ENCODE measurements at regions not wholly inside any gene's neighbourhood (a gene's known extent, or its start where the extent isn't known, plus 50 kb on each side); places are given as distances from the start of the nearest gene placed in this dataset.
"Not testable (repeated sequence)": the region's sequence is repeated elsewhere in the genome, so short reads cannot be mapped to it uniquely, and the experiment has no call there.

DNA sequence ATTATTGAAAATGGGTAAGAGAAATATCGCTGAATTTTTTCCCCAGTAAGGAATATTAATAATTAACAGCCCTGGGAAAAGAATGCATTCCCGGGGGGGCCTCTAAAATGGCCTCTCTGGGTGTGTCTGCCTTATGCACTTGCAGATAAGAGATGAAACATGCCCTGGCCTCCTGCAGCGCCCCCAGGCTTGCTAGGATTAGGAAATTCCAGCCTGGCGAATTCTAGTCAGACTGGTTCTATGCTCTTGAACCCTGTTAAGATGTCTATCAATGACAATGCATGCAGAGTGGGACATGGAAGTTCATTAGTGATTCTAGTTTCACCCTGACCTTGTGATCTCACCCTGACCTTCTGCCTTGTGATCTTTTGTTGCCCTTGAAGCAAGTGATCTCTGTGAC is 163.6 kb upstream of the CCNH start:
- H3K27ac ChIP-seq; DNase-seq (ENCODE audit: low read depth, low spot score): not testable (repeated sequence)

DNA sequence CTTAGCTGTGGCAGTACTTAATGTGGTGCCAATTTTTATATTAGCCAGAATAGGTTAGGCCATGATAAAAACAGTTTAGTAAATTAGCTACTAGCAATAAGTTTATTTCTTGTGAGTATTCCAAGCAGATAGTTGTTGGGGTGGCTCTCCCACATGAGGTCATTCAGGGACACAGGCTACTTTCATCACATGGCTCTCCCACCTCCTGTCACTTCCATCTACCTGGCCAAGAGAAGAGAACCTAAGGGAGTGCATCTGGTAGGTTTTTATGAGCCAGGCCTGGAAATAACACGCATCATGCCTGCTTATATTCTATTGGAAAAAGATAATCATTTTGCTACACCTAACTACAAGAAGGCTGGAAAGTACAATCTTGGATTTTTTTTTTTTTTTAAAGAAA is 161.4 kb upstream of the CCNH start:
- DNase-seq (ENCODE audit: low read depth, low spot score) = no peak
- H3K27ac ChIP-seq = no peak overlapping the region

DNA sequence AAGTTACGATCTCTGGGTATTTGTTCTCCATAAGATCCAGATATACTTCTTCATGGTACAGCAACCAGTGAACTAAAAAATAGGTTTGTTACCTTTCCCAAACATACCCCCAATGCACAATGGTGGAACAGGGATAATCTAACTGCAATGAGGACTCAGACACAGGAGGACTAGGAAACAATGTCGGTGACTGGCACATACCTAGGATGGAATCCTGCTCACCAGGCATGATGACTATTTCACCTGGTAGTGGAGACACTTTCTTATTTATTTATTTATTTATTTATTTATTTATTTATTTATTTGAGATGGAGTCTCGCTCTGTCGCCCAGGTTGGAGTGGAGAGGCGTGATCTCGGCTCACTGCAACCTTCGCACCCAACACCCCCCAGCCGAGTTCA is 159.9 kb upstream of the CCNH start:
- no peak for DNase-seq (ENCODE audit: low read depth, low spot score)

DNA sequence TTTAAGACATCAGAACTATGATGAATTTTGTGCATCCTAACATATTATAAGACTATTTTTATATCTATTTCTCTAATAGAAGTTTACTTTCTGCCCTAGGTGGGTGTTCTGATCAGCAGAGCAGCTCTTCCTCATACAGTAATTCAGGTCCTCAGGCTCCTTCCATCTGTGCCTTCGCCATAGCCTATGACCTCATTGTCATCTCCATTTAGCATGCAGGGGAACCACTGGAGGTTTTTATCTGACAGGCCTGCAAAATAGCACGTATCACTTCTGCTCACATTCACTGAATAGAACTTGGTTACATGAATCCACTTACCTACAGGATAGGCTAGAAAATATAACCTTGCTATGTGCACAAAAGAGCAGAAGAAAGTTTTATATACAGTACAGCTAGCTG is 159.4 kb upstream of the CCNH start:
- H3K27ac ChIP-seq = no peak overlapping the region

More for the DNA sequence above, 159.9 kb upstream of the CCNH start:
- no peak overlapping the region for H3K27ac ChIP-seq

DNA sequence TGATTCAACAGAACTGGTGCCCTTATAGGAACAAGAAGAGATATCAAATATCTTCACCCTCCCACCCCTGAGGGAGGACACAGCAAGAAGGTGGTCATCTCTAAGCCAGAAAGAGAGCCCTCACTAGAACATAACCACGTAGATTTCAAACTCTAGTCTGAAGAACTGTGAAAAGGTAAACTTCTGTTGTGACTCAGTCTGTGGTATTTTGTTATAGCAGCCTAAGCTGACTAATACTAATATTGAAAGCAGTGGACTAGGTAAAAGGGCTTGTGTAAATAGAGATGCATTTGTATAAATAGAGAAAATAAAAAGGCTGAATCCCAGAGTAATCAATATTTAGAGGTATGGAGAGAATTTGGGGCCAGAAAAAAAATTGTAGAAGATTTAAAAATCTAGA is 157.6 kb upstream of the CCNH start:
- H3K27ac ChIP-seq = no peak overlapping the region
- no peak for DNase-seq (ENCODE audit: low read depth, low spot score)

More for the DNA sequence above, 159.4 kb upstream of the CCNH start:
- DNase-seq (ENCODE audit: low read depth, low spot score) = no peak

DNA sequence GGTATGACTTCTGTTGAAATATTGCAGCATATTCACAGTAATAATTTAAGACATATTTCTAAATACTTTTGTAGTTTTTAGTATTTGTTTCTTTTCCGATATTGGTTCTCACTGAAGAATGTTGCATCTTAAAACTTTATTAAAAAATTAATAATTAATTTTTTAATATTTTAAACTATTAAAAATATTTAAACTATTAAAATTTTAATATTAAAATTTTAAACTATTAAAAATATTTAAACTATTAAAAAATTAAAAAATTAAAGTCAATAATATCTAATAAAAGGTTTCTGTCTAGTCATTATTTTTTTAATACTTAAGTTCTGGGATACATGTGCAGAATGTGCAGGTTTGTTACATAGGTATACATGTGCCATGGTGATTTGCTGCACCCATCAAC is 149.3 kb upstream of the CCNH start:
- DNase-seq (ENCODE audit: low read depth, low spot score) = no peak
- no peak overlapping the region for H3K27ac ChIP-seq

DNA sequence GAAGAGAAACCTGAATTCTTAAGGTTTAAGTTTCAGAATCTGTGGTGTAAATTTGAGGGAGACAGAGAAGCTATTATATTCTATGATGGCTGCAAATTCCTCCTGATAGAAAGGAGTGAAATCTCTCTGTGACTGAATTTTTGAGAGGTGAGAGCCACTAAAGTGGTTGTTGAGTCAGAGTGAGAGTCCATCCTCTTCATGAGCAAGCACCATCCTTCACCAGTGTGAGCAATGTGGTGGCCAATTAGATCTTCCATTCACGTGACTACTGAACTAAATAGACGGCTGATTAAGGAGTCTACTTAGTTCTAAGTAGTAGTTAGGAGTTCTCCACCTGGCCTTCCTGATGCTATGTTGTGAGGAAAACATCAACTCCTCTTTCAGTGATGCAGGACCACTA is 147.8 kb upstream of the CCNH start:
- no peak for DNase-seq (ENCODE audit: low read depth, low spot score)
- H3K27ac ChIP-seq = no peak overlapping the region

DNA sequence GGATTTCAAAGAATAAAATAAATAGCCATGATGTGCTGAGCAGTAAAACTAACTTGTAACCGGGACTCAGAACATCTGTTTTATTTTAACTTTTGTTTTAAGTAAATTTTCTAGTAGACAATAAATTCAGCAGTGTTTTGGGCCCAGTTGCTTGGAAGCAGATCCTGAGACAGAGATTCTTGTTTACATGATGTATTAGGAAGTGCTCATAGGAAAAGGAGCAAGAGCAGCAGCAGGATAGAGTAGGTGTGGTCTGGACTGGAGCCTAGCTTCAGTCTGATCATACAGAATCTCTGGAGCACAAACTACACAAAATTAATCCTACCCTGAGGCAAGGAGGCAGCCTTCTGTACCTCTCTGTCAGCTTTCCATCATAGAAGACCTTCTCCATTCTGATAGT is 139.2 kb upstream of the CCNH start:
- DNase-seq (ENCODE audit: low read depth, low spot score) = no peak
- no peak overlapping the region for H3K27ac ChIP-seq

DNA sequence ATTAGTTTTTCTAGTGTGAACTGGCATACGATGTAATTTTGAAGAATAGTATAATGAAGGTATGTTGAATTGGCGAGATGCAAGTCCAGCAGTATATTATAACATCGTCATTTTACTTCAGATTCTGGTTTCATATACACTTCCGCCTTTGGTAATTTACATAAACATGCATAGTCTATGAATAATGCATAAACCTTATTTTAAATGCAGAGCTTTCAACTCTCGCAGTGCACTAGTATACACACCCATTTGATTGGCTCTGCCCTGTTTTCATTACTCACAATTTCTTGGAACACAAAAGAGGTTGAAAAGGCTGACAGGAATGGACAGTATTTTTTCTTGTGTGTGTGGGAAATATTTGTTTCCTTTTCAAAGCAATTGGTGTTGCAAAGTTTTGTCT is 128.9 kb upstream of the CCNH start:
- H3K27ac ChIP-seq = no peak overlapping the region
- DNase-seq (ENCODE audit: low read depth, low spot score) = no peak

DNA sequence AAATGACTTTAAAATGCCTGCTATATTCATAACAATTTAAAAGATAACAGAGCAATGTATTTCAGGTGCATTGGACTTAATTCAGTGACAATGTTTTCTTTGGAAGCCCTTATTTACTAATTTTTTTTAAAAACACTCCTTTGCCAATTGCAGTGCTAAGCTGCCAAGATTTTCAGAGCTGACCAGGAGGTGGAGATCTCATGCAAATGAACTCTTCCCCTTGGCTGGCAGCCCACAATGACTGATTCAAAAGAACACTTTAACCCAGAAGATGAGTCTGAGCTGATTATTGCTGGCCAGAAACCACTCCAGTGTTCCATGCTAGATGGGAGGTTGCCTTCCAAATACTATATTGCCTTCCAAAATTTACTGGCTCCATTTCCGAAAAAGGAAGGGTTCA is 128.3 kb upstream of the CCNH start:
- DNase-seq (ENCODE audit: low read depth, low spot score) = peak; percentile 12
- no peak overlapping the region for H3K27ac ChIP-seq

DNA sequence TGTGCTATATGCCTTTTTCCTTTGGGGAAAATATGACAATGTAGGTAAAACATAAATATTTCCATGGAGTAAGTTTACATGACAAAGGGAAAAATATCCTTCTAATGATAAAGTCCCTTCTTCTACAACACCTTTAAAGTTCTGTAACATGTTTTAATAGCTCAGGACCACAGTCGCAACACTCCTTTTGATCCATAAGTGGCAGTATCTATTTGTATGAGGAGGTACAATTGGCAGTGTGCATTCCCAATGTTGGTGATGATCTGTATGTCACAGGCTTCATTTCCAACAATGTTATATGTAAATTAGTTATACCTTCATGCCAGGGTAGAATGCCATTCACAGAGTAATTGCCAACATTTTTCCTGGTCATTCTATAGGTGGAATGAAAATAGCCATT is 127.1 kb upstream of the CCNH start:
- DNase-seq (ENCODE audit: low read depth, low spot score) = no peak

DNA sequence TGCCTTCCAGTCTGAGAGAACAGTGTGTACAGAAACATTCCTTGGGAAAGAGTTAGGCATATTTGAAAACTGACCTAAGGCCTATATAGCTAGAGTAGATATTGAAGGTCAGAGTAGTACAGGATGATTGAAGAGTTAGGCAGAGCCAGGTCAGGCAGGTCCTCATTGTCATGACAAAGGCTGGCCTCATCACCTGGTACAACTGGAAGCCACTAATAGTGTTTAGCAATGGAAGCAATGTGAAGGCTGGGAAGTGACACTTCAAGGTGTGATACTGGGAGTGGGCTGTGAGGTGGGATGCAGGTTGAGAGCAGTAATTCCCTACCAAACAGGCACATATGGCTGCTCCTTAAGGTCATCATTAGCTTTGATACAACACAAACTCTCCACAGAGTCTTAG is 123.6 kb upstream of the CCNH start:
- no peak overlapping the region for H3K27ac ChIP-seq
- no peak for DNase-seq (ENCODE audit: low read depth, low spot score)

More for the DNA sequence above, 127.1 kb upstream of the CCNH start:
- no peak overlapping the region for H3K27ac ChIP-seq

DNA sequence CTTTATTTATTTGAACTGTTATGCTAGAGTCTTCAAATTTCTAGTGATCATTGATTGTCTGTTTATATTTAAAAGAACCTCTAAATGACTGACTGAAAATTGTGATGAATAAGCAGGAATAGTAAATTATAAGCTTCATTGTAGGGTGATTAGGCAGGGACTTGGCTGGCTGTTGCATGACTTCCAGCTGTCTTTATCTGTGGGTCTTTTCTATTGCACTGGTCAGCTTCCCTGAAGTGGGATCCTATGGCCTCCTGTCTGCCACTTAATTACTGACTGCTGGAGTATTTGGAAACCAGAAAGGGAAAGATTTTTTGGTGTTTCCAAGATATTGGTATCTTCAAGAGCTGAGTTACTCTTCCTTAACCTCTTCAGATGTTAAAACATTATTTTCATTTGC is 123.0 kb upstream of the CCNH start:
- DNase-seq (ENCODE audit: low read depth, low spot score) = no peak
- H3K27ac ChIP-seq = no peak overlapping the region

DNA sequence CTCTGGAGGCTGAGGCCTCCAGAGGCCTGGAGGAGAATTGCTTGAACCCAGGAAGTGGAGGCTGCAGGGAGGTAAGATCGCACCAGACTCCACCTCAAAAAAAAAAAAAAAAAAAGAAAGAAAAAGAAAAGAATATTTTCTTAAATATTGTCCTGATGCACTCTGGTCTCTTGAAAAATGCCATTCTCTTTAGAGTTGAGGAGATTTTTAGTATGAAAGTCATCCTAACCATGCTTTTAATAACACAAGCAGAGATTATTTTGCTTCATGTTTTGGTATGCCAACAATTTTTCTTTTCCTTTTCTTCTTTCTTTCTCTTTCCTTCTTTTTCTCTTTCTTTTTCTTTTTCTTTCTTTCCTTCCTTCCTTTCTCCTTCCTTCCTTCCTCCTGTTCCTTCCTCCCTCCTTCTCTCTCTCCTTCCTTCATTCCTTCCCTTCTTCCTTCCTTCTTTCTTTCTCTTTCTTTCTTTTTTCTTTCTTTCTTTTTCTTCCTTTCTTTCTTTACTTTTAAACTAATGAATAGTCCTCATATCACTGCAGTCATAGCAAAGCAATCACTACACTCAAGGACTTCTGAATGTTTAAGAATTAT is 116.9 kb upstream of the CCNH start:
- no peak overlapping the region for H3K27ac ChIP-seq
- no peak for DNase-seq (ENCODE audit: low read depth, low spot score)

DNA sequence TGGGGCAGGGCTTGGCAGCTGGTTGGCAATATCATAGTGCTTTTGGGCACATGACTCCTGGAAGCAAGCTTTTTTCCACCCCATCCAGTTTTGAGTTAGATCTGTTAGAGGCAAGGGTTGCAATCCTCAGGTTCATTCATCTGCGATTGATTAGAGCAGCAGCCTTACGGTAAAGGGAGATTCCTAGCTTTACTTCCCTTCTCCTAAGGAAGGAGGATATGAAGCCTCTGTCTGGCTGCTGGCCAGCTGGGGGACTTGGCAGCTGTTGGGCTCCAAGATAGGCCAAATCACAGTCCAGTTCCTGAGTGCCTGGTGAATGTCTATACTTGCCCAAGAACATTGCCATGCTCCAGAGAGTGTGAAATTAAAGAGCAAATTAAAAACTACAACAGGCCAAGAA is 113.4 kb upstream of the CCNH start:
- no peak for DNase-seq (ENCODE audit: low read depth, low spot score)
- H3K27ac ChIP-seq = no peak overlapping the region

DNA sequence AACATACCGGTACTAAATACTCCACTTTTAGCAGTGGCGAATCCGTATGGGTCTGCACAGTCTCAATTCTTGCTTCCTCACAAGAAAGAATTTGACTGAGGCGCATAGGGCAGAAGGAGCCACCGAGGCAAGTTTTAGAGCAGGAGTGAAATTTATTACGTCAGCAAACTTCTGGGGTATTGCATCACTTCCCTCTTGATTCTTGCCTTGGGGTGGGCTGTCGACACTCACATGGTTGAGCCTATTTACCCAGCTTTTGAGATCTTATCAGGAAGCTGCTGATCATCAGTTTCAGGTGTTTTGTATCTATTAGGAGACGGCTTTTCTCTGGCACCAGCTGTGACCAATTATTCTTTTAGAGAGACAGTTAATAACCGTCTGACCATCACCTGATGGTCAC is 111.5 kb upstream of the CCNH start:
- H3K27ac ChIP-seq = no peak overlapping the region
- no peak for DNase-seq (ENCODE audit: low read depth, low spot score)

DNA sequence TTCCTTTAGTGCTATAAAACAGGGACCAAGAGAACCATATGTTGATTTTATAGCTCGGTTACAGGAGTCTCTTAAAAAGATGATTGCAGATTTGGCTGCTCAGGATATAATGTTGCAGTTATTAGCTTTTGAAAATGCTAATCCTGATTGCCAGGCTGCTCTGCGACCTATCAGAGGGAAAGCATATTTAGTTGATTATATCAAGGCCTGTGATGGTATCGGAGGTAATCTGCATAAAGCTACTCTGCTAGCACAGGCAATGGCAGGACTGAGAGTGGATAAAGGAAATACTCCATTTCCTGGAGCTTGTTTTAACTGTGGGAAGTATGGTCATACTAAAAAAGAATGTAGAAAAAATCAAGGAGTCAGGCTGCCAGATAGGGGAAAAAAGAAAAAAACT is 99.0 kb upstream of the CCNH start:
- H3K27ac ChIP-seq; DNase-seq (ENCODE audit: low read depth, low spot score): not testable (repeated sequence)

DNA sequence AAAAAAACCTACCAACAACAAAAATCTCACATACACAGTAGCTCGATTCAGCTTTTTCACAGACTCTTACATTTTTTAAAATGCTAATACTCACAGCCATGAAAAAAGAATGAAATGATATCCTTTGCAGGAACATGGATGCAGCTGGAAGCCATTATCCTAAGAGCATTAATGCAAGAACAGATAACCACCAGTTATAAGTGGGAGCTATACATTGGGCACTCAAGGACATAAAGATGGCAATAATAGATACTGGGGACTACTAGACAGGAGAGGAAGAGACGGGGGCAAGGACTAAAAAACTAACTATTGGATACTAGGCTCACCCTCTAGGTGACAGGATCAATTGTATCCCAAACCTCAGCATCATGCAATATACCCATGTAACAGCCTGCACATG is 90.3 kb upstream of the CCNH start:
- DNase-seq (ENCODE audit: low read depth, low spot score) = no peak
- no peak overlapping the region for H3K27ac ChIP-seq

DNA sequence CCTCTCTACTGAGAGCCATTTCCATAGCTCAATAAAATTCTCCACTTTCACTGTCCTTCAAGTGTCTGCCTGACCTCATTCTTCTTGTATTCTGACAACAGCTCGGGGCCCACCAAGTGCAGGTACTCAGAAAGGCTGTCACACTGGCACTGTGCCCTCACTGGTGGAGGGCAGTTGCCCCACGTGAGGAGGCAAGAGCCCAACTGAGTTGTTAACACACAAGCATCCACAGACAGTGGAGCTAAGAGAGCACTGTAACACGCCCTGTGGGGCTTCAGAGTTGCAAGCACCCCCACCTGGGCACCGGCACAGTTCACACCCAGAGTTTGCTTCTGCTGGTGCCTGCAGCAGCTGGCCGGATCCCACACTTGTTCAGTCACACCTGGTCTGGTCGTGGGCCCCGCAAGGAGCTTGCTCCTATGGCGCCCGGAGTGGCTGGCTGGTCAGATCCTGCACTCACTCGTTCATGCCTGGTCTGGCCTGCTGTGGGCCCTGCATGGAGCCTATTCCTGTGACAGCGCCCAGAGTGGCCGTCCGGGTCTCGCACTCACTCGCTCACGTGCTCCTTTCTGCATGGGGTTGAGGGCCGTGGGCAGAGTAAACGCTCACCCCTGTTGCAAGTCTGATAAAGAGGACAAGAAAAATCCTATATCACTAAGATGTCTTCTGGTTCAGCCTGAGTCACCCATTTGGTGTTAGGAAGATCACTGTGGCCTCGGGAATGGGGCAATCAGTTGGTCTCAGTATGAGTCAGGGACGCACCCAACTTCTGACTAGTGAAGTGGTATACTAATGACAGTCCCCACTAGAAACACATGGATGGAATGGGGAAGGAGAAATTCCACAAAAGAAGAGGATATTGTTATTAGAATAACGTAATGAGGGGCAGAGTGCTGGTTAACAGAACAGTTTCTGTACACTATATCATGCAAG is 87.0 kb upstream of the CCNH start:
- no peak overlapping the region for H3K27ac ChIP-seq
- DNase-seq (ENCODE audit: low read depth, low spot score) = no peak
